ENCODE measurements at regions not wholly inside any gene's neighbourhood (a gene's known extent, or its start where the extent isn't known, plus 50 kb on each side); places are given as distances from the start of the nearest gene placed in this dataset.

DNA sequence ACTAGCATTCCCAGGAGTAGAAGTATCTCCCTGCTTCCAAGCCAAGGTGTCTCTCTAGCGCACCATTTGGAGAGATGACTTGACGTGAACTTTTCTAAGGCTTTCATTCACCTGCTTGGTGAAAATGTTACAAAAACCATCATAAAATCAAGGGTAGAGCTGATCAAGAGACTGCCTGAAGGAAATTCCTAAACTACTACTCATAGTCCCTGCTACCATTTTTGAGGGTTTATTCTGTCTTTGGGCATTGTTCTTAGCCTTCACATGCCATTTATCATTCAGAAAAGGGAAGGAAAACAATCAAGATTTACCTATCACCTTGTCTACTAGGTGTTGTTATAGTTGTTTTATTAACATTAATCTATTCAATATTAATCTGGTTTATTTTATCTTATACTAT lies 525.8 kb downstream of the NTRK3 start:
- TF ChIP-seq, protein P1, sequence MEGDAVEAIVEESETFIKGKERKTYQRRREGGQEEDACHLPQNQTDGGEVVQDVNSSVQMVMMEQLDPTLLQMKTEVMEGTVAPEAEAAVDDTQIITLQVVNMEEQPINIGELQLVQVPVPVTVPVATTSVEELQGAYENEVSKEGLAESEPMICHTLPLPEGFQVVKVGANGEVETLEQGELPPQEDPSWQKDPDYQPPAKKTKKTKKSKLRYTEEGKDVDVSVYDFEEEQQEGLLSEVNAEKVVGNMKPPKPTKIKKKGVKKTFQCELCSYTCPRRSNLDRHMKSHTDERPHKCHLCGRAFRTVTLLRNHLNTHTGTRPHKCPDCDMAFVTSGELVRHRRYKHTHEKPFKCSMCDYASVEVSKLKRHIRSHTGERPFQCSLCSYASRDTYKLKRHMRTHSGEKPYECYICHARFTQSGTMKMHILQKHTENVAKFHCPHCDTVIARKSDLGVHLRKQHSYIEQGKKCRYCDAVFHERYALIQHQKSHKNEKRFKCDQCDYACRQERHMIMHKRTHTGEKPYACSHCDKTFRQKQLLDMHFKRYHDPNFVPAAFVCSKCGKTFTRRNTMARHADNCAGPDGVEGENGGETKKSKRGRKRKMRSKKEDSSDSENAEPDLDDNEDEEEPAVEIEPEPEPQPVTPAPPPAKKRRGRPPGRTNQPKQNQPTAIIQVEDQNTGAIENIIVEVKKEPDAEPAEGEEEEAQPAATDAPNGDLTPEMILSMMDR (IDR thresholded peaks at IDR 0.05; ENCODE audit: low read depth, low read length): no peak
- TF ChIP-seq EZH2phosphoT487 (IDR thresholded peaks at IDR 0.05; ENCODE audit: low read depth): no peak
